ENCODE measurements at regions not wholly inside any gene's neighbourhood (a gene's known extent, or its start where the extent isn't known, plus 50 kb on each side); places are given as distances from the start of the nearest gene placed in this dataset.

- TF ChIP-seq POLR2A (IDR thresholded peaks at IDR 0.05; ENCODE audit: low read depth, low read length) (no peak), POLR2AphosphoS5 (IDR thresholded peaks at IDR 0.05; ENCODE audit: low read depth, low read length) (no peak), TAF1 (IDR thresholded peaks at IDR 0.05; ENCODE audit: borderline replicate concordance, low read depth, low read length) (no peak)
Measured at GRCh38 chr9:13487071-13487470, 207.6 kb upstream of the MPDZ start.

Data from GM12892 (cell line).